Nephron progenitor cell (in vitro differentiated cells): ENCODE measurements at regions not wholly inside any gene's neighbourhood (a gene's known extent, or its start where the extent isn't known, plus 50 kb on each side); places are given as distances from the start of the nearest gene placed in this dataset.

ENCODE experiments used
- DNase-seq: peaks from one replicate; pipeline ENCODE4 v3.0.0; 2021
- H3K27ac Mint-ChIP-seq: 2 replicates; pipeline ENCODE4 v1.8.0; 2021; ENCODE audit warnings: mild to moderate bottlenecking, moderate library complexity, mixed read lengths
- H3K27me3 Mint-ChIP-seq: 2 replicates; pipeline ENCODE4 v1.8.0; 2021; ENCODE audit warnings: mild to moderate bottlenecking, low read depth, mixed read lengths; ENCODE audit not compliant: poor library complexity
- H3K36me3 Mint-ChIP-seq: 2 replicates; pipeline ENCODE4 v1.8.0; 2021; ENCODE audit warnings: low read depth, mixed read lengths
- H3K4me1 Mint-ChIP-seq: 2 replicates; pipeline ENCODE4 v1.8.0; 2021; ENCODE audit warnings: mixed read lengths
- H3K4me3 Mint-ChIP-seq: 2 replicates; pipeline ENCODE4 v1.8.0; 2021; ENCODE audit warnings: mild to moderate bottlenecking, moderate library complexity, mixed read lengths
- H3K9me3 Mint-ChIP-seq: 2 replicates; pipeline ENCODE4 v1.8.0; 2021; ENCODE audit warnings: mild to moderate bottlenecking, moderate library complexity, mixed read lengths
- TF ChIP-seq, protein P1 (sequence below): fragments of 200-600 bp; sonication (generic); IDR thresholded peaks from 2 replicates; pipeline ENCODE4 v1.5.0; 2021; ENCODE audit warnings: antibody characterized with exemption

DNA sequence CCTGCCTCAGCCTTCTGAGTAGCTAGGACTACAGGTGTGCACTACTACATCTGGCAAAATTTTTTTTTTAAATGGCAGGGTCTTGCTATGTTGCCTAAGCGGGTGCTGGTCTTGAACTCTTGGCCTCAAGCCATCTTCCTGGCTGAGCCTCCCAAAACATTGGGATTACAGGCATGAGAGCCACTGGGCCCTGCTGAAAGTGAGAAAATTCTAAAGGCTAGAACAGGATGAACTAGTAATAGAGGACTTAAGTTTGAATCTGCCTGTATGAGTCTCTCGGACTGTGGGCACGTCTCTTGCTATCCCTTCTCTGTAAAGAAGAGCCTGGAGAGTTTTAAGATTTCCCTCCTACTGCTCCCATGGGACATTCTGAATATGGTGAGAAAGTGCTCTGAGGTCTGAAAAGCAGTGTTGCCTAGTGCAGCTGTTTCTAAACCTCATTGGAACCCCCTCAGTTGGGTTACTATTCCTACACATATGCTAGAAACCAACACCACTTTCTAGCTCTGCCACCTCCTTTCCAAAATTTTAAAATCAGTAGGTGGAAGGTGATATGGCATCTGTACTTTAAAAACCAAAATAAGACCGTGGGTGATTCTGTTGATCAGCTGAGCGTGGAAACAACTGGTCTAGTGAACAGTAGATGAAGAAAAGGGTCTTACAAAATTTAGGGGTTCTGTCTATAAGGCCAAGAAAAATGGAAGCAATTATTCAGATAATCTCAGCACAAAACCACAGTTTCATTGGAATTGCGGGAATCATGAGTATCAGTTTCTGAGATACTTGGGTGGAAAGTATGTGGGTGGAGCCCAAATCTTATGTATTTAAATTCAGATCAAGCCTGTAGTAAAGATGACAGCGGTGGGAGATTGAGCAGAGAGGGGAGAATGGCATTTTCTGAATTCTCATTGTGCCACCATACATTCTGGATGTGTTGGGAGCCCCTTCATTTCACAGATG, 259.8 kb upstream of the CXCR4 start:
- Mint-ChIP-seq H3K36me3 (no peaks in the 10 kb centered on the region), H3K27me3 (peaks cover 3% of the 10 kb centered on the region), H3K4me3 (no peak overlapping the region), H3K4me1 (peaks cover 58% of the 10 kb centered on the region), H3K27ac (peak overlapping the region; percentile 92), H3K9me3 (no peaks in the 10 kb centered on the region)
- TF ChIP-seq, protein P1, sequence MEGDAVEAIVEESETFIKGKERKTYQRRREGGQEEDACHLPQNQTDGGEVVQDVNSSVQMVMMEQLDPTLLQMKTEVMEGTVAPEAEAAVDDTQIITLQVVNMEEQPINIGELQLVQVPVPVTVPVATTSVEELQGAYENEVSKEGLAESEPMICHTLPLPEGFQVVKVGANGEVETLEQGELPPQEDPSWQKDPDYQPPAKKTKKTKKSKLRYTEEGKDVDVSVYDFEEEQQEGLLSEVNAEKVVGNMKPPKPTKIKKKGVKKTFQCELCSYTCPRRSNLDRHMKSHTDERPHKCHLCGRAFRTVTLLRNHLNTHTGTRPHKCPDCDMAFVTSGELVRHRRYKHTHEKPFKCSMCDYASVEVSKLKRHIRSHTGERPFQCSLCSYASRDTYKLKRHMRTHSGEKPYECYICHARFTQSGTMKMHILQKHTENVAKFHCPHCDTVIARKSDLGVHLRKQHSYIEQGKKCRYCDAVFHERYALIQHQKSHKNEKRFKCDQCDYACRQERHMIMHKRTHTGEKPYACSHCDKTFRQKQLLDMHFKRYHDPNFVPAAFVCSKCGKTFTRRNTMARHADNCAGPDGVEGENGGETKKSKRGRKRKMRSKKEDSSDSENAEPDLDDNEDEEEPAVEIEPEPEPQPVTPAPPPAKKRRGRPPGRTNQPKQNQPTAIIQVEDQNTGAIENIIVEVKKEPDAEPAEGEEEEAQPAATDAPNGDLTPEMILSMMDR, result no peak
- no peak for DNase-seq

DNA sequence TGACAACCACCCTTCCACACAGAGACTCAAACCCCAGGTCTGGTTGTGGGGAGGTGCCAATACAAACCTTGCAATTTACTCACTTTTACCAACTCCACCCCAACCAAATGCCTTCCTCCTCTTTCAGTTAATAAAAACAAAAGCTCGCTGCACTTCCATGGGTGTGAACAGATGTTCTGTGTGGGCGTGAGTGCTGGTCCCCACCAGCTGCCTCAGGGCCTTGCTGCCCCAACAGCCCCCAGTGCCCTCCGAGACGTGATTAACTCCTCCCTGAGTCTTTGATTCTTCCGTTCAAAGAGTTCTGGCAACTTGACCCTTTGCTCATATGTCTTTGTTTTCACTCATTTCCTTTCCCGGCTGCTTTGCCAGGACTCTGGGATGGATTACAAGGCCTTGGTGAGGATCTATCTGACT, 258.9 kb upstream of the CXCR4 start:
- Mint-ChIP-seq H3K9me3 (no peaks in the 10 kb centered on the region), H3K4me3 (peak overlapping the region; percentile 56), H3K27ac (peak overlapping the region; percentile 92), H3K36me3 (no peaks in the 10 kb centered on the region), H3K27me3 (no peaks in the 10 kb centered on the region), H3K4me1 (peaks cover 54% of the 10 kb centered on the region)
- TF ChIP-seq, protein P1, result no peak
- DNase-seq, result peak; percentile 32

DNA sequence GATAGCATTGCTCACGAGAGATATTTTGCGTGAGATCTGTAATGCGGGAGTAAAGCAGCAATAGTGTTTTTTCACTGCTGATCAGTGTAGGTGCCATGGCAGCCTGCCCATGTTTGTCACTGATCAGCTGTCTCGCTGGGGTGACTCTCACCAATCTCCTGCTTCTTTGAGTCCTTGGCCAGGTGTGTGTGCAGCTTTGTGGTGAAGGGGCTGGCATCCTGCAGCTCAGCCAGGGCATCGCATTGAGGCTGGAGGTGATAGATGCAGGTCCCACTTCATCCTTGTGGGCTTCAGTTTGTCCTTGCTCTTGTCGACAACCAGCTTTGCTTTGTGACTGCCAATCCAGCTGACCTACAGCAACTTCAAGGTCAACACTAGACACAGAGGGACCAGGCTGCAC, 258.3 kb upstream of the CXCR4 start:
- peaks cover 48% of the 10 kb centered on the region for H3K4me1 Mint-ChIP-seq
- H3K4me3 Mint-ChIP-seq, result no peak overlapping the region
- H3K27me3 Mint-ChIP-seq, result no peaks in the 10 kb centered on the region
- no peaks in the 10 kb centered on the region for H3K9me3 Mint-ChIP-seq
- no peak for DNase-seq
- H3K36me3 Mint-ChIP-seq, result no peaks in the 10 kb centered on the region
- TF ChIP-seq, protein P1, result no peak
- peak overlapping the region; percentile 20 for H3K27ac Mint-ChIP-seq

DNA sequence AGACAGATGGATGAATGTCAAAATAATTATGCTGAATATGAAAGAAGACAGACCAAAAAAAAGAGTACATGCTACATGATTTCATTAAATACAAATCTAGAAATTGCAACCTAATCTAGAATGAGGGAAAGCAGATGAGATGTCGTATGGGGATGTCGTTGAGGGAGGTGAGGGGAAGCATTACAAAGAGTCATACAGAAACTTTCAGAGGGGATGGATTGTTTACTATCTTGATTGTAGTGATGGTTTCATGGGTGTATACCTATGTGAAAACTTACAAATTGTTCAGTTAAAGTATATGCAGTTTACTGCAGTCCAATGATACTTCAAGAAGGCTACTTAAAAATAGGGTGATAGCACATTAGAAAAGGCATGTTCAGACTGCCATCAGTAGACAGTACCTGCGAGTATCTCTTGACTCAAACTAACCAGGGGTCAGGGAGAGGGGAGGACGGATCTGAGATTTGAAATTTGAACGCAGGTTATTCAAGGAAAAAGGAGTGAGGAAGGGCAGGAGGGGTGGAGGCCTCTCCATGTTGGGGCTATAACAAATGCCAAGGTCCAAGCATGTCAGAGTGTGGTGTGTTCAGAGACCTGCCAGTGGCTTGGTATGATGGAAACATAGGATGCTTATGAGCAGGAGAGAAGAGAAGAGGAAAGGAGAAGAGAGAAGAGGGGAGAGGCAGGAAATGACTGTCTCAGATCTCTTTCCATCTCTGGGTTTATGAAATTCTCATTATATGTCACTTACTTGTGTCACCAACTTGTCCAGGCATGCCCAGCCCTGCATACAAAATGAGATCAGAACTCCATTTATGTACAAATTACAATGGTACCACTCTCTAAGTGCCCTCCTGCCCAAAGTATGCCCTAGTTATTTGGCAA, 257.3 kb upstream of the CXCR4 start:
- no peak for DNase-seq
- Mint-ChIP-seq H3K36me3 (no peaks in the 10 kb centered on the region), H3K27me3 (no peaks in the 10 kb centered on the region), H3K9me3 (no peaks in the 10 kb centered on the region), H3K4me1 (peaks cover 47% of the 10 kb centered on the region), H3K4me3 (no peak overlapping the region), H3K27ac (peak overlapping the region; percentile 70)
- TF ChIP-seq, protein P1, result no peak

DNA sequence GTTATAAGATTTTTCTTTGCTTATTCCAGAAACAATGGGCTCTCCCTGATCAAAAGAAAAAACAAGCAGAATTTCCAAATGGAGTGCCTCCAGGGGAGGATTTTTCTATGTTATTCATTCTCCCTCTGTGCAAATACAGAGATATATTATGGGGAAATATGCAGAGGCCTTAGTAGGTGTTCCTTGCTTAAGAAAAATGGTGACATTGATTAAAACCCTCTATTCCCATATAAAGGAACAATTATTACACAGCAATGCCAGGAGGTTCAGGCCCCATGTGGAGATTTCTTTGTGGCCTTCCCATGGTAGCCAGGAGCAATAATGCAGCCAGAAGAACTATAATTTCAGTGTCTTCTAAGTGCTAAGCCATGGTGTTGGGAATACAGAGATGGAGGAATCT, 255.9 kb upstream of the CXCR4 start:
- Mint-ChIP-seq H3K9me3 (peaks cover 4% of the 10 kb centered on the region), H3K27ac (no peak overlapping the region), H3K4me3 (no peak overlapping the region), H3K36me3 (no peaks in the 10 kb centered on the region), H3K4me1 (peaks cover 46% of the 10 kb centered on the region), H3K27me3 (no peaks in the 10 kb centered on the region)
- DNase-seq, result no peak
- TF ChIP-seq, protein P1, result no peak
